GM12878 (cell line): ENCODE measurements at regions not wholly inside any gene's neighbourhood (a gene's known extent, or its start where the extent isn't known, plus 50 kb on each side); places are given as distances from the start of the nearest gene placed in this dataset.
A peak's percentile ranks its signal among the peaks of the same experiment; 100 is the strongest.

Source experiments
- ATAC-seq: fragments of 200-7000 bp; cut with Tn5 transposase; 3 replicates; pipeline ENCODE4 v1.9.1; 2020; ENCODE audit warnings: mild to moderate bottlenecking, moderate library complexity
- BruUV-seq: library from RNA; stranded (reverse); fragments of 400-500 nt; replicated peaks from 2 replicates; lab custom pipeline; 2021; lab: Mats Ljungman, UMichigan
- CTCF ChIA-PET: fragments of 300-600 bp; sonication (Branson Sonifier 250); formaldehyde crosslinking; extraction: SDS; loops from one replicate; lab custom pipeline; 2021; ENCODE audit warnings: inconsistent platforms; lab: Yijun Ruan, JAX
- POLR2A ChIA-PET: fragments of 350-600 bp; formaldehyde crosslinking; extraction: SDS; loops from one replicate; lab custom pipeline; 2021; ENCODE audit warnings: inconsistent platforms; lab: Charles Lee
- RAD21 ChIA-PET: fragments of 300-600 bp; sonication (Branson Sonifier 250); formaldehyde crosslinking; loops from one replicate; lab custom pipeline; 2023; ENCODE audit warnings: antibody characterized with exemption; ENCODE audit not compliant: unreplicated experiment; lab: Charles Lee
- SMC1A ChIA-PET: fragments of 300-600 bp; sonication (Branson Sonifier 250); formaldehyde crosslinking; loops from one replicate; lab custom pipeline; 2023; ENCODE audit not compliant: unreplicated experiment, uncharacterized antibody; lab: Charles Lee
- DNase-seq: peaks from one replicate; pipeline ENCODE4 v3.0.0-alpha.2; 2011; ENCODE audit warnings: low read depth, low spot score
- FAIRE-seq: peaks from 3 replicates; lab custom pipeline; 2011; peaks lifted over from hg19 to GRCh38; lab: Jason Lieb, UNC
- H2AFZ ChIP-seq: 2 replicates; pipeline ENCODE4 v1.6.0; 2011; ENCODE audit warnings: low read depth, low read length, control low read depth; ENCODE audit not compliant: control insufficient read depth
- H3K27ac ChIP-seq: 2 replicates; pipeline ENCODE4 v1.5.1; 2011; ENCODE audit warnings: control low read depth; ENCODE audit not compliant: control insufficient read depth, insufficient read depth
- H3K27me3 ChIP-seq, 2 experiments: replicated peaks in 1 of 2; 2 replicates each; pipeline versions ENCODE4 v1.6.0 to v1.6.1; 2011; ENCODE audit warnings: low read length in 1 of 2; ENCODE audit not compliant: control insufficient read depth in 2 of 2, insufficient read depth in 2 of 2
- H3K36me3 ChIP-seq, 2 experiments: 2 replicates each; pipeline ENCODE4 v1.5.1; 2011; ENCODE audit warnings: low read length in 1 of 2; ENCODE audit not compliant: control insufficient read depth in 2 of 2, insufficient read depth in 2 of 2
- H3K4me1 ChIP-seq: 2 replicates; pipeline ENCODE4 v1.6.1; 2011; ENCODE audit warnings: mild to moderate bottlenecking, low read length, moderate library complexity, mixed read lengths; ENCODE audit not compliant: control insufficient read depth, insufficient read depth
- H3K4me2 ChIP-seq: 2 replicates; pipeline ENCODE4 v1.6.0; 2011; ENCODE audit warnings: control low read depth; ENCODE audit not compliant: control insufficient read depth, insufficient read depth
- H3K4me3 ChIP-seq: fragments of 200-600 bp; sonication (generic); 2 replicates; pipeline ENCODE4 v1.5.1; 2016
- H3K79me2 ChIP-seq: 2 replicates; pipeline ENCODE4 v1.6.0; 2011; ENCODE audit warnings: low read length; ENCODE audit not compliant: control insufficient read depth, insufficient read depth
- H3K9ac ChIP-seq: 2 replicates; pipeline ENCODE4 v1.8.0; 2011; ENCODE audit warnings: low read length, control low read depth, mixed read lengths; ENCODE audit not compliant: control insufficient read depth, insufficient read depth
- H3K9me3 ChIP-seq: replicated peaks from 3 replicates; pipeline ENCODE4 v1.5.1; 2011; ENCODE audit warnings: mild to moderate bottlenecking, low read length; ENCODE audit not compliant: control insufficient read depth, insufficient read depth
- H4K20me1 ChIP-seq: 2 replicates; pipeline ENCODE4 v1.6.0; 2011; ENCODE audit not compliant: control insufficient read depth, insufficient read depth
- BHLHE40 ChIP-seq, 2 experiments: fragments of 450-650 bp in 1 of 2; IDR thresholded peaks; 2 replicates each; pipeline ENCODE4 v1.6.1; 2011 to 2017; ENCODE audit warnings: low read depth in 2 of 2, borderline replicate concordance in 1 of 2, improper control_type of control experiment in 1 of 2, low read length in 1 of 2, mild to moderate bottlenecking in 1 of 2
- CTCF ChIP-seq, 3 experiments: IDR thresholded peaks in 2 of 3; conservative IDR thresholded peaks in 1 of 3; 2 replicates each; pipeline ENCODE4 v1.5.1; 2011; ENCODE audit warnings: low read depth in 3 of 3, low read length in 3 of 3, mild to moderate bottlenecking in 3 of 3, control low read depth in 2 of 3, moderate library complexity in 2 of 3, inconsistent platforms in 1 of 3, mixed read lengths in 1 of 3; ENCODE audit not compliant: control insufficient read depth in 2 of 3, insufficient read depth in 1 of 3; ENCODE audit errors: extremely low read depth in 1 of 3
- DPF2 ChIP-seq: fragments of 450-650 bp; IDR thresholded peaks from 2 replicates; pipeline ENCODE4 v1.6.1; 2017; ENCODE audit warnings: mild to moderate bottlenecking
- ETV6 ChIP-seq, 2 experiments: fragments of 450-650 bp in 1 of 2; IDR thresholded peaks in 1 of 2; conservative IDR thresholded peaks in 1 of 2; 2 replicates each; pipeline ENCODE4 v1.6.1; 2014; ENCODE audit warnings: antibody characterized with exemption in 1 of 2, borderline replicate concordance in 1 of 2, low read depth in 1 of 2, mild to moderate bottlenecking in 1 of 2, moderate library complexity in 1 of 2
- IRF4 ChIP-seq: IDR thresholded peaks from 2 replicates; pipeline ENCODE4 v1.6.1; 2011; ENCODE audit warnings: low read depth, low read length
- JUNB ChIP-seq: IDR thresholded peaks from 2 replicates; pipeline ENCODE4 v1.6.1; 2016; ENCODE audit warnings: antibody characterized with exemption, mild to moderate bottlenecking
- PKNOX1 ChIP-seq: fragments of 450-650 bp; IDR thresholded peaks from 2 replicates; pipeline ENCODE4 v1.6.1; 2016; ENCODE audit warnings: mild to moderate bottlenecking
- SKIL ChIP-seq: fragments of 450-650 bp; IDR thresholded peaks from 2 replicates; pipeline ENCODE4 v1.6.1; 2017; ENCODE audit warnings: mild to moderate bottlenecking, low read depth, inconsistent platforms; ENCODE audit not compliant: poor library complexity, severe bottlenecking
- SMARCA5 ChIP-seq: fragments of 450-650 bp; IDR thresholded peaks from 2 replicates; pipeline ENCODE4 v1.6.1; 2017; ENCODE audit warnings: mild to moderate bottlenecking
- TBL1XR1 ChIP-seq: IDR thresholded peaks from 2 replicates; pipeline ENCODE4 v1.6.1; 2012; ENCODE audit warnings: low read depth, low read length, improper control_type of control experiment
- WGBS: methylation state at CpG from one replicate; pipeline ENCODE4 v1.1.6; 2016; ENCODE audit warnings: low lambda C conversion rate; ENCODE audit not compliant: insufficient replicate concordance, insufficient coverage; ENCODE audit errors: missing lambda C conversion rate; 5-methylcytosine and 5-hydroxymethylcytosine counted together
- in situ Hi-C: fragments of 300-500 bp; cut with MboI; formaldehyde crosslinking; loops from 9 replicates; pipeline ENCODE4 v1.14.3; 2018; ENCODE audit warnings: mixed read lengths
- intact Hi-C: fragments of 100-400 bp; cut with micrococcal nuclease; formaldehyde crosslinking; loops from one replicate; pipeline ENCODE4 v1.14.2; 2022; ENCODE audit not compliant: unreplicated experiment

- no TSS peak for BruUV-seq
- no peak for ATAC-seq
- RAD21 ChIA-PET, result no interaction called here
- Histone ChIP-seq H3K9me3 (no peaks in the 10 kb centered on the region), H3K27ac (no peak overlapping the region), H3K79me2 (no peaks in the 10 kb centered on the region), H4K20me1 (no peaks in the 10 kb centered on the region), H3K4me3 (no peak overlapping the region), H3K4me1 (no peaks in the 10 kb centered on the region), H3K27me3 (peaks cover 0 to 3% of the 10 kb centered on the region in 2 experiments; a peak in 2 of 4 replicates), H2AFZ (no peak overlapping the region), H3K9ac (no peak overlapping the region), H3K36me3 (no peaks in the 10 kb centered on the region), H3K4me2 (no peak overlapping the region)
- in situ Hi-C loops, result no loop called here
- DNase-seq, result no peak
- SMC1A ChIA-PET, result no interaction called here
- CTCF ChIA-PET, result no interaction called here
- FAIRE-seq, result no peak
- WGBS, result 4% methylated on average over 6 of the region's 6 CpGs
- POLR2A ChIA-PET, result no interaction called here
- TF ChIP-seq CTCF (IDR thresholded peaks at IDR 0.05 in 2 of 3, conservative IDR thresholded peaks at IDR 0.05 in 1 of 3; ENCODE audit: control insufficient read depth in 2 of 3, extremely low read depth in 1 of 3, insufficient read depth in 1 of 3, low read depth in 3 of 3, low read length in 3 of 3) (peak in 2 of 3 experiments; percentile 5 to 12; a peak in 1 of 6 replicates), BHLHE40 (IDR thresholded peaks at IDR 0.05; ENCODE audit: borderline replicate concordance in 1 of 2, low read depth in 2 of 2, low read length in 1 of 2) (no peak), TBL1XR1 (no peak)
- intact Hi-C loops, result no loop called here
Measured at GRCh38 chr1:22231995-22232690, 89.2 kb upstream of the WNT4 start.

GRCh38 chr1:22233222-22233621 lies 90.3 kb upstream of the WNT4 start:
- WGBS, result 10% methylated on average over 5 of the region's 5 CpGs
- ChIA-PET POLR2A (no interaction called here), SMC1A (no interaction called here), RAD21 (no interaction called here), CTCF (interaction anchor here (0.8 kb wide), 1 partner anchor 14 kb away, joined by 3 read pairs; no protein-coding TSS in a partner anchor)
- ATAC-seq (no peak), FAIRE-seq (no peak), DNase-seq (no peak)
- no peaks in the 10 kb centered on the region for H3K4me1 ChIP-seq
- H3K27ac ChIP-seq, result no peak overlapping the region
- no peak overlapping the region for H2AFZ ChIP-seq
- in situ Hi-C loops, result no loop called here
- intact Hi-C loops, result no loop called here
- no peak overlapping the region for H3K4me3 ChIP-seq
- H3K27me3 ChIP-seq, result peaks cover 0 to 3% of the 10 kb centered on the region in 2 experiments; a peak in 2 of 4 replicates
- no TSS peak for BruUV-seq
- H3K79me2 ChIP-seq, result no peaks in the 10 kb centered on the region
- no peak overlapping the region for H3K9ac ChIP-seq
- no peaks in the 10 kb centered on the region for H4K20me1 ChIP-seq
- H3K9me3 ChIP-seq, result no peaks in the 10 kb centered on the region
- H3K36me3 ChIP-seq, result no peaks in the 10 kb centered on the region
- H3K4me2 ChIP-seq, result no peak overlapping the region
- TF ChIP-seq JUNB (no peak), SKIL (no peak), IRF4 (no peak), DPF2 (no peak), SMARCA5 (no peak), ETV6 (conservative IDR thresholded peaks at IDR 0.05 in 1 of 2, IDR thresholded peaks at IDR 0.05 in 1 of 2; ENCODE audit: borderline replicate concordance in 1 of 2, low read depth in 1 of 2) (no peak), PKNOX1 (no peak)
